Activated CD8-positive, alpha-beta T cell treated with anti-CD3 and anti-CD28 coated beads for 36 hours (primary cell): ENCODE measurements at regions not wholly inside any gene's neighbourhood (a gene's known extent, or its start where the extent isn't known, plus 50 kb on each side); places are given as distances from the start of the nearest gene placed in this dataset.

Experiments
- ATAC-seq: fragments of 200-7000 bp; cut with Tn5 transposase; one replicate; pipeline ENCODE4 v1.10.0; 2021; ENCODE audit warnings: mild to moderate bottlenecking, moderate library complexity
- CTCF ChIA-PET: fragments of 350-600 bp; sonication (Branson Sonifier 250); formaldehyde crosslinking; loops from one replicate; lab custom pipeline; 2021; ENCODE audit warnings: antibody characterized with exemption; lab: Charles Lee
- POLR2A ChIA-PET: fragments of 350-600 bp; sonication (Branson Sonifier 250); formaldehyde crosslinking; loops from one replicate; lab custom pipeline; 2021; ENCODE audit warnings: antibody characterized with exemption; lab: Charles Lee
- DNase-seq: peaks from one replicate; pipeline ENCODE4 v3.0.0-alpha.2; 2020
- H3K27ac Mint-ChIP-seq: one replicate; pipeline ENCODE4 v1.8.0; 2021; ENCODE audit warnings: mild to moderate bottlenecking, mixed read lengths
- H3K27me3 Mint-ChIP-seq: one replicate; pipeline ENCODE4 v1.8.0; 2021; ENCODE audit warnings: mixed read lengths
- H3K36me3 Mint-ChIP-seq: one replicate; pipeline ENCODE4 v1.8.0; 2021; ENCODE audit warnings: low read depth, mixed read lengths
- H3K4me1 Mint-ChIP-seq: one replicate; pipeline ENCODE4 v1.8.0; 2021; ENCODE audit warnings: low read depth, mixed read lengths
- H3K4me3 Mint-ChIP-seq: one replicate; pipeline ENCODE4 v1.8.0; 2021; ENCODE audit warnings: mild to moderate bottlenecking, moderate library complexity, mixed read lengths
- H3K9me3 Mint-ChIP-seq: one replicate; pipeline ENCODE4 v1.8.0; 2021; ENCODE audit warnings: mixed read lengths
- intact Hi-C: fragments of 100-400 bp; cut with micrococcal nuclease; formaldehyde crosslinking; loops from one replicate; pipeline ENCODE4 v1.10.0; 2022
- TF ChIP-seq, protein P1 (sequence below): fragments of 200-600 bp; IDR thresholded peaks from one replicate; pipeline ENCODE4 v1.8.0; 2022; ENCODE audit warnings: antibody characterized with exemption, mild to moderate bottlenecking

DNA sequence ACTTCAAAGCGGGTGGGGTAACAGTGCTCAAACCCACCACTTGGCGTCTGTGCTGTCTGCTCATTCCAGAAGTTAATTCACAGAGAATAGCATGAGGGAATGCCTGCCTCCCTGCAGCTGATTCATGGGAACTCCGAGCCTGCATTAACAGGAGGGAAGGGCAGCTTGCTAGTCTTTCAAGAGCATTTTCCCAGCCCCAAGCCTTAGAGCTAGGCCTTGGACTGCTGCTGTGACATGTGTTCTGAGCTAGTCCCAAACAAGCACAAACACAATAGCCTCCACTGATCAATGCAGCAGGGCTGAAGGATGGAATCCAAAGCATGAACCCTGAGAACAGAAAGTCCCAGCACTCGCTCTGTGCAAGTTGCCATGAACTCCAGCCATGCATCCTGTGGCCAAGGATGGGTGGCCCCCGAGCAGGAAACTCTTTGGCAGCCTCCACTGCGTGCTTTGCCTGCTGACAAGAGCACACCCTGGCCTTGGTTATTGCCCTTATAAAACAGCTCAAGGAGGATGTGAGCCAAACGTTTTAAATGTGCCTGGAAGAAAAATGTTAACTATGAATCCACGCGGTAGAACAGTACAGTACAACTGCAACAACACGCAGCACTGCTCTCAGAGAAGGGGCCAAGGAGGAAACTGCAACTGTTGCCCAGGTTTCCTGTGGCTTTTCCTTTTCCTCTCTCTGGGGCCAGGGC lies 653.1 kb upstream of the KLF4 start:
- no peak for ATAC-seq
- POLR2A ChIA-PET = no interaction called here

DNA sequence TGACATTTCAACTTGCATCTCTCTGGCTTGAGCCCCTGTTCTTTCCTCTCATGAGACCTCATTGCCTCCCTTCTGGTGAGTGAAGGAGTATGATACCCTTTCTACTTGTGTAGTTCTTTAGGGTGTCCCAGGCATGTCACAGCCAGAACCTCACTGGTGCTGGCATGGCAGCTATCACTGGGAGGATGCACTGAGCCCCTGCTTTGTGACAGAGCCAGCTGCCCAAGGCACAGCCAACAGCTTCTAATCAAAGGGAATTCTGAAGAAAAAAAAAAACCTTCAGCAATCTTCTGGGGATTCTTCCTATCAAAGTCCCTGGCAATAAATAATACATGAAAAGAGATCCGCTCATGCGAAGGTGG lies 652.6 kb upstream of the KLF4 start:
- intact Hi-C loops = no loop called here
- no peaks in the 10 kb centered on the region for H3K36me3 Mint-ChIP-seq

More for the DNA sequence above, 653.1 kb upstream of the KLF4 start:
- CTCF ChIA-PET = no interaction called here
- no peak overlapping the region for H3K4me3 Mint-ChIP-seq
- no peak for DNase-seq
- TF ChIP-seq, protein P1, sequence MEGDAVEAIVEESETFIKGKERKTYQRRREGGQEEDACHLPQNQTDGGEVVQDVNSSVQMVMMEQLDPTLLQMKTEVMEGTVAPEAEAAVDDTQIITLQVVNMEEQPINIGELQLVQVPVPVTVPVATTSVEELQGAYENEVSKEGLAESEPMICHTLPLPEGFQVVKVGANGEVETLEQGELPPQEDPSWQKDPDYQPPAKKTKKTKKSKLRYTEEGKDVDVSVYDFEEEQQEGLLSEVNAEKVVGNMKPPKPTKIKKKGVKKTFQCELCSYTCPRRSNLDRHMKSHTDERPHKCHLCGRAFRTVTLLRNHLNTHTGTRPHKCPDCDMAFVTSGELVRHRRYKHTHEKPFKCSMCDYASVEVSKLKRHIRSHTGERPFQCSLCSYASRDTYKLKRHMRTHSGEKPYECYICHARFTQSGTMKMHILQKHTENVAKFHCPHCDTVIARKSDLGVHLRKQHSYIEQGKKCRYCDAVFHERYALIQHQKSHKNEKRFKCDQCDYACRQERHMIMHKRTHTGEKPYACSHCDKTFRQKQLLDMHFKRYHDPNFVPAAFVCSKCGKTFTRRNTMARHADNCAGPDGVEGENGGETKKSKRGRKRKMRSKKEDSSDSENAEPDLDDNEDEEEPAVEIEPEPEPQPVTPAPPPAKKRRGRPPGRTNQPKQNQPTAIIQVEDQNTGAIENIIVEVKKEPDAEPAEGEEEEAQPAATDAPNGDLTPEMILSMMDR = no peak
- peaks cover 11% of the 10 kb centered on the region for H3K9me3 Mint-ChIP-seq
- intact Hi-C loops = no loop called here
- H3K27me3 Mint-ChIP-seq = no peaks in the 10 kb centered on the region
- no peak overlapping the region for H3K27ac Mint-ChIP-seq
- no peaks in the 10 kb centered on the region for H3K36me3 Mint-ChIP-seq
- H3K4me1 Mint-ChIP-seq = no peaks in the 10 kb centered on the region

DNA sequence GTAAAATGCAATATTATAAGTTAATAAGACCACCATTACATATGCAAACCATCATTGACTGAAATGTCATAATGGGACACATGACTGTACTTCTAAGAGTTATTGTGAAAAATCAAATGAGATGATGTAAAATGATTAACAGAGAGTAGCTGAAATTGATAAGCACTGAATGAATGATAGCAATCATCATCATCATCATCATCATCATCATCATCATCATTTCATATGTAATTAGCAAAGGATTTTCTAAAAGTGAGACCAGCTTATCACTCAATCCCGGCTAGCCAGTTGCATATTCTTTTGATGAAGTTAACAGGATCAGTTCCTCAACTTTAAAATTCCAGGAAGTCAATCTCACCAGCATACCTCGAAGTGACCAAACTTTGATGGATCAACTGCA lies 650.3 kb upstream of the KLF4 start:
- Mint-ChIP-seq H3K4me3 (no peak overlapping the region), H3K4me1 (no peaks in the 10 kb centered on the region), H3K36me3 (no peaks in the 10 kb centered on the region), H3K27me3 (no peaks in the 10 kb centered on the region), H3K9me3 (peaks cover 2% of the 10 kb centered on the region), H3K27ac (no peak overlapping the region)
- ChIA-PET CTCF (no interaction called here), POLR2A (no interaction called here)
- no peak for ATAC-seq
- TF ChIP-seq, protein P1 = no peak
- intact Hi-C loops = no loop called here
- no peak for DNase-seq

More for the DNA sequence above, 652.6 kb upstream of the KLF4 start:
- DNase-seq = no peak
- no peak overlapping the region for H3K27ac Mint-ChIP-seq
- no peaks in the 10 kb centered on the region for H3K4me1 Mint-ChIP-seq
- no peak overlapping the region for H3K4me3 Mint-ChIP-seq
- ChIA-PET POLR2A (no interaction called here), CTCF (no interaction called here)
- TF ChIP-seq, protein P1 = no peak
- no peak for ATAC-seq
- H3K9me3 Mint-ChIP-seq = peaks cover 11% of the 10 kb centered on the region
- no peaks in the 10 kb centered on the region for H3K27me3 Mint-ChIP-seq

DNA sequence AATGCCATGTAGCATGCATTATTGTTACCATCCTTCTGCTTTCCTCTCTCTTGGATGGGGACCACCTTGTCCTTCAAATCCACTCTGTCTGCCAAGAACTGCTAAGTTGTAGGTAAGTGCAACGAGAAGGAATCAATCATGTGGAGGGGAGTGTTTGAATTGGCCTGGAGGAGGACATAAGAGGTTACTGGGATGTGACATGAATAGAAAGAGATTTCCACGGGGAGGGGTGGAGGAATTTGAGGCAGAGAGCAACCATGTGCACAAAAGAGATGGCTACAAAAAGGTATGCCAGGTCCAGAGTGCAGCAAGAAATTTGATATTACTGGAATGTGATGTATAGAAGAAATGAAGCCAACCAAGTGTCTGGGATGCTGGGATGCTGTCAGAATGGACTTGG lies 648.9 kb upstream of the KLF4 start:
- Mint-ChIP-seq H3K36me3 (no peaks in the 10 kb centered on the region), H3K27me3 (no peaks in the 10 kb centered on the region), H3K9me3 (peaks cover 2% of the 10 kb centered on the region), H3K27ac (no peak overlapping the region), H3K4me3 (no peak overlapping the region), H3K4me1 (no peaks in the 10 kb centered on the region)
- ATAC-seq (no peak), DNase-seq (no peak)
- TF ChIP-seq, protein P1 = no peak
- intact Hi-C loops = no loop called here
- ChIA-PET CTCF (no interaction called here), POLR2A (no interaction called here)

DNA sequence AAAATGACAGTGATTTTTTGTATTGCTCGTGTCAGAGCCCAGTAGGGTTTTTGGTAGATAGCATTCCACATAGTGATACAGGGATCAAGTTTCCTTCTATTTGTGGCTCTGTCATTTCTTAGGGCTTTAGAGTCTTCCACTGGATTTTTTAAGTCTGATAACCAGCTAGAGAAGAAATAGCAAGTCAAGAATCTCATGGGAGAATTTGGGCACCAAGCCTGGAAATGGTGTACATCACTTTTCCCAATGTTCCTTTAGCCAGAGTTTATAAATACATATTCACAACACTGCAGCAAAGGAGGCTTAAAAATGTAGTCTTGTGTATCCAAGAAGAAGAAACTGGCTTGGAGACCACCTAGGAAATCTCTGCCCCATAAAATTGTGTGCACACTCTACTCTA lies 647.1 kb upstream of the KLF4 start:
- no peaks in the 10 kb centered on the region for H3K27me3 Mint-ChIP-seq
- peaks cover 2% of the 10 kb centered on the region for H3K9me3 Mint-ChIP-seq
- H3K27ac Mint-ChIP-seq = no peak overlapping the region
- intact Hi-C loops = no loop called here
- DNase-seq (no peak), ATAC-seq (no peak)
- H3K4me3 Mint-ChIP-seq = no peak overlapping the region
- CTCF ChIA-PET = no interaction called here
- POLR2A ChIA-PET = no interaction called here
- H3K36me3 Mint-ChIP-seq = no peaks in the 10 kb centered on the region
- TF ChIP-seq, protein P1 = no peak
- no peaks in the 10 kb centered on the region for H3K4me1 Mint-ChIP-seq
